Astrocyte of the spinal cord (primary cell): ENCODE measurements at regions not wholly inside any gene's neighbourhood (a gene's known extent, or its start where the extent isn't known, plus 50 kb on each side); places are given as distances from the start of the nearest gene placed in this dataset.
A peak's percentile ranks its signal among the peaks of the same experiment; 100 is the strongest.

ENCODE experiments used
- DNase-seq: peaks from one replicate; pipeline ENCODE4 v3.0.0; 2011; ENCODE audit warnings: low read depth, low spot score
- H3K4me3 ChIP-seq: 2 replicates; pipeline ENCODE4 v1.5.1; 2011; ENCODE audit warnings: low read depth, mild to moderate bottlenecking, low read length, moderate library complexity
- CTCF ChIP-seq: IDR thresholded peaks from 2 replicates; pipeline ENCODE4 v1.5.1; 2012; ENCODE audit warnings: low read depth, mild to moderate bottlenecking, low read length, inconsistent platforms
- in situ Hi-C: cut with HindIII; loops from 2 replicates; pipeline ENCODE4 v1.10.0; 2017; ENCODE audit warnings: low sequenced_read_pairs

GRCh38 chr9:81193362-81194339 lies 495.7 kb downstream of the TLE1 start:
- TF ChIP-seq CTCF: no peak
- no peak overlapping the region for H3K4me3 ChIP-seq
- no peak for DNase-seq
- in situ Hi-C loops: no loop called here

GRCh38 chr9:81191222-81191621 lies 498.1 kb downstream of the TLE1 start:
- in situ Hi-C loops: no loop called here

GRCh38 chr9:81190659-81191058 lies 498.7 kb downstream of the TLE1 start:
- in situ Hi-C loops: no loop called here
- DNase-seq: no peak
- no peak overlapping the region for H3K4me3 ChIP-seq
- no peak for TF ChIP-seq CTCF

More at GRCh38 chr9:81191222-81191621, 498.1 kb downstream of the TLE1 start:
- DNase-seq: no peak
- no peak overlapping the region for H3K4me3 ChIP-seq
- no peak for TF ChIP-seq CTCF

- in situ Hi-C loops: no loop called here
- peak; percentile 87 for DNase-seq
- TF ChIP-seq CTCF: no peak
- H3K4me3 ChIP-seq: no peak overlapping the region
Measured at GRCh38 chr9:81183761-81184160, 505.6 kb downstream of the TLE1 start.

- no peak for TF ChIP-seq CTCF
- in situ Hi-C loops: no loop called here
- DNase-seq: peak; percentile 78
- H3K4me3 ChIP-seq: no peak overlapping the region
Measured at GRCh38 chr9:81182431-81182830, 506.9 kb downstream of the TLE1 start.

GRCh38 chr9:81174023-81174422 lies 515.3 kb downstream of the TLE1 start:
- in situ Hi-C loops: no loop called here
- no peak for DNase-seq
- no peak overlapping the region for H3K4me3 ChIP-seq
- TF ChIP-seq CTCF: peak; percentile 10
